BJ (cell line): ENCODE measurements at regions not wholly inside any gene's neighbourhood (a gene's known extent, or its start where the extent isn't known, plus 50 kb on each side); places are given as distances from the start of the nearest gene placed in this dataset.

Source experiments
- CTCF ChIA-PET: fragments of 350-600 bp; formaldehyde crosslinking; extraction: SDS; loops from one replicate; lab custom pipeline; 2021; ENCODE audit warnings: antibody characterized with exemption, inconsistent platforms; lab: Yijun Ruan, JAX
- POLR2A ChIA-PET: fragments of 300-600 bp; sonication (Branson Sonifier 250); formaldehyde crosslinking; extraction: SDS; loops from one replicate; lab custom pipeline; 2021; ENCODE audit warnings: antibody characterized with exemption; lab: Charles Lee
- DNase-seq: peaks from one replicate; pipeline ENCODE4 v3.0.0-alpha.2; 2011; ENCODE audit warnings: low read depth
- H3K27me3 ChIP-seq: 2 replicates; pipeline ENCODE4 v1.6.0; 2011; ENCODE audit warnings: low read length; ENCODE audit not compliant: control insufficient read depth, insufficient read depth
- H3K36me3 ChIP-seq: 2 replicates; pipeline ENCODE4 v1.5.1; 2011; ENCODE audit warnings: low read length; ENCODE audit not compliant: control insufficient read depth, insufficient read depth
- H3K4me3 ChIP-seq: 2 replicates; pipeline ENCODE4 v1.5.1; 2011; ENCODE audit warnings: low read depth, mild to moderate bottlenecking, control low read depth, low read length
- TF ChIP-seq, protein P1 (sequence below): IDR thresholded peaks from 2 replicates; pipeline ENCODE4 v1.5.1; 2011; ENCODE audit warnings: low read depth, mild to moderate bottlenecking, control low read depth, inconsistent platforms, low read length, moderate library complexity; ENCODE audit not compliant: insufficient read depth

DNA sequence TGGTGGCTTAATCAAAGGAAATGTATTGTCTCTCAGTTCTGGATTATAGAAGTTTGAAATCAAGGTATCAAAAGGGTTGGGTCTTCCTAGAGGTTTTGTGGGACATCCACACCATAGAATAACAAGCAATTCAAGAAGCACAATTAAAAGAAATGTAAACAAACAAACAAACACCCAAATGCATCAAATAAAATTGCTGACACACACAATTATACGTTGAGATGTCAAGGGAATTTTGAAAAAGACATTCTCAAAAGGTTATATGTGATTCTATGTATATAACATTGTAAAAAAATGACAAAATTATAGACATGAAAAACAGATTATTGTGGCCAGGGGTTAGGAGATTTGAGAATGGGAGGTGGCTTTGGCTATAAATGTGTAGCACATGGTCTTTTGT lies 250.7 kb upstream of the AGA start:
- ChIA-PET POLR2A (no interaction called here), CTCF (interaction anchor here (0.7 kb wide), 1 partner anchor 11 kb away, joined by 3 read pairs; no protein-coding TSS in a partner anchor)
- no peak overlapping the region for H3K4me3 ChIP-seq
- no peak for DNase-seq
- no peaks in the 10 kb centered on the region for H3K27me3 ChIP-seq
- H3K36me3 ChIP-seq, result no peaks in the 10 kb centered on the region
- TF ChIP-seq, protein P1, sequence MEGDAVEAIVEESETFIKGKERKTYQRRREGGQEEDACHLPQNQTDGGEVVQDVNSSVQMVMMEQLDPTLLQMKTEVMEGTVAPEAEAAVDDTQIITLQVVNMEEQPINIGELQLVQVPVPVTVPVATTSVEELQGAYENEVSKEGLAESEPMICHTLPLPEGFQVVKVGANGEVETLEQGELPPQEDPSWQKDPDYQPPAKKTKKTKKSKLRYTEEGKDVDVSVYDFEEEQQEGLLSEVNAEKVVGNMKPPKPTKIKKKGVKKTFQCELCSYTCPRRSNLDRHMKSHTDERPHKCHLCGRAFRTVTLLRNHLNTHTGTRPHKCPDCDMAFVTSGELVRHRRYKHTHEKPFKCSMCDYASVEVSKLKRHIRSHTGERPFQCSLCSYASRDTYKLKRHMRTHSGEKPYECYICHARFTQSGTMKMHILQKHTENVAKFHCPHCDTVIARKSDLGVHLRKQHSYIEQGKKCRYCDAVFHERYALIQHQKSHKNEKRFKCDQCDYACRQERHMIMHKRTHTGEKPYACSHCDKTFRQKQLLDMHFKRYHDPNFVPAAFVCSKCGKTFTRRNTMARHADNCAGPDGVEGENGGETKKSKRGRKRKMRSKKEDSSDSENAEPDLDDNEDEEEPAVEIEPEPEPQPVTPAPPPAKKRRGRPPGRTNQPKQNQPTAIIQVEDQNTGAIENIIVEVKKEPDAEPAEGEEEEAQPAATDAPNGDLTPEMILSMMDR, result no peak

DNA sequence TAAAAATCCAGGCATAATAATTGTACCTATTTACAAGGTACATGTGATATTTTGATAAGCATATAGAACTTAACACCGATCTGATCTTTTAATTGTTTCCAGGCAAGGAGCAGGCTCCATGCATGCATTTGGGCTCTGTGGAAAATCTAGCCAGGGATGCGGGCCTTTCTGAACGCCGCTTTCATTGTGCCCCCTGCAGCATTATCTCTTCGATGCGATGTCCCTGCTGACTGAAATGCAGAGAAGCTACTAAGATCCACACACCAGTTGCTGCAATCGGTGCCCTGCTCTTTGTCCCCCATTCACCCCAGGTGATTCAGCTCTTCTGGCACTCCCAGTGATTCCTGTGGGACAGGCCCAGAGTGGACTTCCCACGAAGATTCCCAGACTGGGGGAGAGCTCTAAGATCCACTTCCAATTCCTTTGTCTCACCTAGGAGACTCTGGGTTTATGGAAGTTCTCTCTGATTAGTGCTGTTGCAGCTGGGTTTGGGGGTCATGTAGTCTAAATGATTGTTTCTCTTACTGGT lies 254.3 kb upstream of the AGA start:
- DNase-seq, result no peak
- TF ChIP-seq, protein P1, result no peak
- CTCF ChIA-PET, result no interaction called here
- H3K4me3 ChIP-seq, result no peak overlapping the region
- POLR2A ChIA-PET, result no interaction called here
- no peaks in the 10 kb centered on the region for H3K27me3 ChIP-seq
- H3K36me3 ChIP-seq, result no peaks in the 10 kb centered on the region

DNA sequence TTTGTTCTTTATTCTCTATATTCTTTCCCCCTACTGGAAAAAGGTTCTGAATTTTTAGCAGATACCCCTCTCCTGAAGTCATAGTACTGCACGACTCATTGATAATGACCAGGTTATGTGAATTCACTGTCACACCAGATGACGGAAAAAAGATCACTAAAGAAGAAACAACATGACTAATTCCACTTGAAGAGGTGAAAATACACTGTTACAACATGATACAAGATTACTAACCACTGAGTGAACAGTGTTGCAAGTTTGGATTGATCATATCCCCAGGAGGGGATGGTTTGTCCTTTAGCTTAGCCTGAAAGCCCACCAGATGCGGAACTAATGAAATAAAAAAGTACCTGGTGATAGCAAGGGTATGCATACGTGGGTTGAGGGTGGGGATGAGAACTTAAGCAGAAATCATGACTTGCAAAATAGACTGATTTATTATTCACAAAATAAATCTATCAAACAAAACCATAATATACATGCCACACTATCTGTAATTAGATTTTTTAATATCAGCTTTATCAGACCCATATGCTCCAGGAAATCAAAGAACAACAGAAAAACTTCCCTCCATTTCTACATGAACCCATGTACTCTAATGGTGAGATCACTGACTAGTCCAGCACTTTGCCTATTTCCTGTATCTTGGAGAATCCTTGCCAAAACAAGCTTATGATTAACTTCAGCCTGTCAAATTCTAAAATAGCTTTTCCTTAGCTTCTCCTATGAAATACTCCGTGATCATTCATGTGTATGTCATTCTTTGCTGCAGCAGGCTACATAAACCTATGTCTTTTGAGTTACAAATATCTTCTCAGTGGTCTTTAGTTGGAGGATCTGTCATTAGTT lies 257.4 kb upstream of the AGA start:
- Histone ChIP-seq H3K36me3 (no peaks in the 10 kb centered on the region), H3K4me3 (no peak overlapping the region), H3K27me3 (no peaks in the 10 kb centered on the region)
- TF ChIP-seq, protein P1, result no peak
- no peak for DNase-seq
- ChIA-PET CTCF (no interaction called here), POLR2A (no interaction called here)

DNA sequence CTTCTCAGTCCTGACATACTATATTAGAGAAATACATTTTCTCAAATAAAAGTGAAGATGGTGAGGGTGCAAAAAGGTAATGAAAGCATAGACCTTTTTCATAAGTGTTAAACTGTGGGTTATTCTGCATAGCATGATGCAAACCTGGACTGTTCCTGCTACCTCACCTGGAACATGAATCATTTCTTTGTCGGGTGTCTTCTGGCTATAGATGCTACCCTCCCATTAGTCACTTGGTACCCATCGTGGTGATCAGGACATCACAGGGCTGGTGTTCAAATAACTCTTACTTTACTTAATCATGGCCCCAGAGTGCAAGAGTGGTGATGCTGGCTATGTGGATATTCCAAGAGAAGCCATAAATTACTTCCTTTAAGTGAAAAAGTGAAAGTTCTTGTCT lies 264.7 kb upstream of the AGA start:
- Histone ChIP-seq H3K4me3 (no peak overlapping the region), H3K27me3 (no peaks in the 10 kb centered on the region), H3K36me3 (no peaks in the 10 kb centered on the region)
- no peak for DNase-seq
- CTCF ChIA-PET, result no interaction called here
- POLR2A ChIA-PET, result no interaction called here
- TF ChIP-seq, protein P1, result no peak

DNA sequence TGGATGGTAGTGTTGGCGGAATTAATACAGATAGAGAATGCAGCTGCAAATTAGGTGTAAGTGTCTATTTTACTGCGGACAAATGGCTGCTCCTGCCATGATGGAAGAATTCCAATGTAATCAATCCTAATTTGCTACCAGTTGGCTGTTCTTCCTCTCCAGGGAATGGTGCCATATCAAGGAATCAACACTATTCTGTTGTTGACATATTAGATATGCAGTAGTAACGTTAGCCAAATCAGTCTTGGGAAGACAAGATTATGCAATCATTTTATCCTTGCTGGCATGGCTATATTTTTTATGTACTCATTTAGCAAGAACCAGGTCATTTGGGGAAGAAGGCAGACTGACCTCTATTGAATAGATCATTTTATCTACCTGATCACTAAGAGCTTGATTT lies 271.2 kb upstream of the AGA start:
- CTCF ChIA-PET, result no interaction called here
- H3K4me3 ChIP-seq, result no peak overlapping the region
- POLR2A ChIA-PET, result no interaction called here

More for the DNA sequence above, 271.2 kb upstream of the AGA start:
- TF ChIP-seq, protein P1, result no peak
- DNase-seq, result no peak
- H3K36me3 ChIP-seq, result no peaks in the 10 kb centered on the region
- no peaks in the 10 kb centered on the region for H3K27me3 ChIP-seq
